Activated CD8-positive, alpha-beta memory T cell treated with anti-CD3 and anti-CD28 coated beads for 48 hours (primary cell): ENCODE measurements at regions not wholly inside any gene's neighbourhood (a gene's known extent, or its start where the extent isn't known, plus 50 kb on each side); places are given as distances from the start of the nearest gene placed in this dataset.

Experiments used
- DNase-seq, 3 experiments: peaks; one replicate each; pipeline ENCODE4 v3.0.0-alpha.2; 2020; ENCODE audit warnings: low read depth in 2 of 3, low spot score in 2 of 3

GRCh38 chr9:106051545-106051944 lies 357.2 kb downstream of the TMEM38B start:
- no peak for DNase-seq

DNA sequence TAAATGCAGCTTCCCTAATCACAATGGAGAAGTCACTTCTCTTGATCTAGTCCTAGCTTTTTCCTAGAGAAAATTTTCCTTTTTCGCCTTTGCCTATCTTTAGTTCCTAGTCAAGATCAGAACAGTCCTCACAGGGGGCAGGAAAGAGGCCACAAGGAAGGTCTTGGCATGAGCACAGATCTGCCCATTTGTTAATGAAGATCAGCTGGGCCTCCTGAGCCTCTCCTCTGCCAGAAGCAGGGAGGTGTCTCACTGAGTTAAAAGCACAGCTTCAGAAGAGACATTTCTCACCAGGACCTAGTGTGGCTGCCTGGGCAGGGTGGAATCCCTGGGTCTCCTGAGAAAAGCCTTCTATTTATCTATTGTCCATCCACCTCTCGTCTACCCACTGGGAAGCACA lies 357.8 kb downstream of the TMEM38B start:
- no peak for DNase-seq

DNA sequence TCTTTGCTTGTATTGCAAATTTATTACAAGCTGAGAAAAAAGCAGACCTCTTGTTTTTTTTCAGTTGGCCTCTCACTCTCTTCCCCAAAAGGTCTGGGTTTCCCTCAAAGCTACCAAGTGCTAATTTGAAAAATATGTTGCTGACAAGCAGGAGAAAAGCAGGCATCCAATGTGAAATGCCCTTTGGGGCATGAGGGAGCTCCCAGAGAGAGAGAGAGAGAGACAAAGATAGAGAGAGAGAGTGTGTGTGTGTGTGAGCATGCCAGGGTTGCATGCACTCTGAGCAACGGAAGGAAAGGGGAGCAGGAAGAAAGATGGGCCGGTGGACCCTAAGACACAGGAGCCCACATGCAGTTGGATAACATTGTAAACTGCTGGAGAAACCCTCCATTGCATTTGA lies 358.4 kb downstream of the TMEM38B start:
- DNase-seq, result no peak

- DNase-seq, result no peak
Measured at GRCh38 chr9:106056328-106056727, 362.0 kb downstream of the TMEM38B start.

- no peak for DNase-seq
Measured at GRCh38 chr9:106058460-106058859, 364.1 kb downstream of the TMEM38B start.

- no peak for DNase-seq
Measured at GRCh38 chr9:106059886-106060285, 365.5 kb downstream of the TMEM38B start.

GRCh38 chr9:106060885-106061284 lies 366.5 kb downstream of the TMEM38B start:
- no peak for DNase-seq

DNA sequence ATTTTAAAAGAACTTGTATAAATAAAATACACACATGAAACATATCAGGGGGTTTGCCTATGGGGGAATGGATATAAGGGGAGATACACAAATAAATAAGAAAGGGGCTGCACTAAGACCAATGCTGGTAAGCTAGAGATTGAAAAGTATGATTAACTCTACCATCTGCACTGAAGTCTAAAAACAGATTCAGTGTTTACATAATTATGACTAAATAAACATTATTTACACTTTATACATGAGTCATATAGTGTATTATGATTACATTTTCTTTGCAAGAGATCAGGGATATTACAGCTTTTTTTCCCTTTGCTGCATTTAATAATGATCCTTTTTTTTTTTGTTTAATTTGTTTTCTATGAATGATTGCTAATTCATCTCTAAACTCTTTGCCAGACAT lies 367.9 kb downstream of the TMEM38B start:
- DNase-seq, result no peak

DNA sequence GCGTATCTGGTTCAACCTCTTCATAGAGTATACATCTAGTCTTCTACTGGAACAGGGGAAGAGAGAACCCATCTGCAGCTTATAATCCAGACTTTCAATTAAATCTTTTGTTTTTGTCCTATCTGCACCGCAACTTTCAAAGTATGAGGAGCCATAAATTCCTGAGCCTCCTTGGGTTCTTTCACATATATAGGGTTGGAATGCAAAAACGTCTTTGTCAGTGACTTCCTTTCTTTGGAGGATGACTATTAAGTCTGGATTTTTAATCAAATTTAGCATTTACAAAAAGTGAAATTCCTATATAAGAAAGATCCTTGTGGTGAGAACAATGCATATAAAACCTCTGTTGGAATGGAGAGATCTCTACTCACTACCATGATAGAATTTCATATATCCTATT lies 370.8 kb downstream of the TMEM38B start:
- DNase-seq, result no peak

GRCh38 chr9:106065579-106066214 lies 371.4 kb downstream of the TMEM38B start:
- no peak for DNase-seq

GRCh38 chr9:106066940-106067524 lies 372.7 kb downstream of the TMEM38B start:
- DNase-seq, result no peak

DNA sequence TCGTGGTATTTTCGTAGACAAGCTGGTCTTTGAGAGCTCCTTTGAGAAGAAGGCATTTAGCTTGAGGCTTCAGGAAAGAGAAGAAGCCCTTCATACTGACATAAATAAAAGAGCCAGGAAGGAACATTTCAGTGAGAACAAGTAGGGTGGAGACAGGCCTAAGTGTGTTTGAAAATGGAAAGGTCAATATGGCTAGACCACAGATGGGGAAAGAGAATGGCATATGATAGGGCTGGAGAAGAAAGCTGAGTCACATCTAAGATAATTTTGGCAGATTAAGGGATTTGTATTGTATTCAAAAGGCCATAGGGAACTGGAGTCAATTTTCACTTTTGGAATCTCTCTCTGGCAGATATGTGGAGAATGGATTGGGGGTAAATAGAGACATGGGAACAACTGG lies 374.9 kb downstream of the TMEM38B start:
- DNase-seq, result no peak

DNA sequence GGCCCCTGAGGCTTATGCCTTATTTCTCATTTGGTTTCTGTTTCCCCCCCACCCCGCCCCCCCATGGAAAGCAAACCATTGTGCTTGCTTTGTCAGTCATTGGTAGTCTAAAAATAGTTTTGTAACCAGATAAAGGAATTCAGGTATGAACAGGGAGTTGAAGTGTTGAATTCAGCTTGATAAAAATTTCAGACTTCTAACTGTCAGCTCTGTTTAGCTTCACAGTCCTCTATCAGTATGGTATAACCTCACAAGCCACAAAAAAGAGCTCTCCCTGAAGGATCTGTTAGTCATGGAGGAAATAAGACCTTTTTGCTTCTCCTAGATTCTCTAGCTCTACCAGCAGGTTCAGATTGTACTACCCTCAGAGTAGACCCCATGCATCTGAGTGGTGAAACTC lies 378.1 kb downstream of the TMEM38B start:
- no peak for DNase-seq

DNA sequence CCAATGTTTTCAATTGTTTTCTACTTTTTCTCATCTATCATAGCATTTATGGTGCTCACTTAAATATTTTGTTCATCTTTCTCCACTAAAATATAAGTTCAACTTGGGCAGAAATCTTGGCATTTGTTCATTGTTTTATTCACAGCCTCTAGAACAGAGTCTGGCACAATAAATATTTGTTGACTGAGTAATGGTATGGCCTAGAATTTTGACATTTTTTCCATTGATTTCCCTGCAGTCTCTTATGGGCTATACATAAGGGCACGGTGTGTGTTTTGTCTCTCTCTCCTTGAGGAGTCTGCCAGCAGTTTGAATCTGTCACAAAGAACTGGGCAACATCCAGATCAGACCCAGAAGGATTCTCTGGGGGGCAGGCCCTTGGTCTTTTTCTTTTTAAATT lies 379.7 kb downstream of the TMEM38B start:
- no peak for DNase-seq

GRCh38 chr9:106075236-106075959 lies 381.1 kb downstream of the TMEM38B start:
- no peak for DNase-seq

GRCh38 chr9:106075960-106076327 lies 381.6 kb downstream of the TMEM38B start:
- no peak for DNase-seq

GRCh38 chr9:106076711-106077110 lies 382.4 kb downstream of the TMEM38B start:
- no peak for DNase-seq

DNA sequence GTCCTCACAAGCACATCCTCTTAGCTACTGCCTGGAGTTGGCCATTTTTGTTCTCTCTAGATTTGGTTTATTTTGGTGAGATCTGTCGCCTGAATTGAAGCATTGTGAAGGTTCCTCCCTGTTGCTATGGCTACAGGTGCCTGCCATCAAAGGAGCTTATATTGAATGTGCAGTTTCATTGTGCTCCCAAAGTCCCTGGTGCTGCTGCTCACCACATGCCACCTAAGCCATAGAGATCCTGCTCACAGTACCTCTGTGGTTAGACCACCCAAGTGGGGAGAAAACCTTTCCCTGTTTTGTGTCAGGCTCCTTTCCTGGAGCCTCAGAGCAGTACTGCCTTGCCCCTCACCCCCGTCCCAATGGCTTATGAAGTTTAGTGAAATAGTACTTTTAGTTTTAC lies 383.4 kb downstream of the TMEM38B start:
- no peak for DNase-seq

DNA sequence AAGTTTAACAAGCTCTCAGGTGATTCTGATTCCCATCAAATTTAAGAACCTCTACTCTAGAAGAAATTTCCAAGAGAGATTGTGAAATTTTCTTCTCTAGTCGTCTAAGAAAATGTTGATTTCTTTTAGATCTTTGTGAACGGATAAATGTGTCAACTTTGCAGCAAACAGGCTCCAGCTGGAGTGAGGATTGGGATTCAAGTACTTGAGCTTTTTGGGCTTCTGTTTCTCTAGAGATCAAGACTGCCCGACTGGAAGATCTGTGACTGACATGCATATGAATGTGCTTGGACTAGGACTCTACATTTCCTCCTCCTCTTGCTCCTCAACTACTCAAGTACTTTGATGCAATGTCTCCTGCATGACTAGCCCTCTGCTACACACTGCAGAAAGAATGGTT lies 388.3 kb downstream of the TMEM38B start:
- DNase-seq, result no peak

- no peak for DNase-seq
Measured at GRCh38 chr9:106084702-106085101, 390.4 kb downstream of the TMEM38B start.

DNA sequence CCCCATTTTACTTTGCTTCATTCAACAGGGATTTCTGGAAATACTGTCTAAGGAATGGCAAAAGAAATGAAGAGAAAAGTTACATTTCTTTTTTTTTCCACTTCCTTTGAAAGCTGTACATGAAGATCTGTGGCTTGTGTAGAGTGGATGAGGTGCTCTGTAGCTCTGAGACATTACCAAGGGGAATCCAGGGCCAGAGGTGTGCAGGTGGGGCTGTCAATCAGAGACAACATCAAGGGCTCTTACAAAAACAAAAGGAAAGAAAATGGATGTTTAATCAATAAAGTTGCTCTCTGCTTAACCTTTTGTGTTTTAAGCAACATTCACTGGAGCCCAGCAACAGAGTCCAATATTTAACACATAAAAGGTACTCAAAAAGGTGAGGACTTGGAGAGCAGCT lies 391.1 kb downstream of the TMEM38B start:
- no peak for DNase-seq

DNA sequence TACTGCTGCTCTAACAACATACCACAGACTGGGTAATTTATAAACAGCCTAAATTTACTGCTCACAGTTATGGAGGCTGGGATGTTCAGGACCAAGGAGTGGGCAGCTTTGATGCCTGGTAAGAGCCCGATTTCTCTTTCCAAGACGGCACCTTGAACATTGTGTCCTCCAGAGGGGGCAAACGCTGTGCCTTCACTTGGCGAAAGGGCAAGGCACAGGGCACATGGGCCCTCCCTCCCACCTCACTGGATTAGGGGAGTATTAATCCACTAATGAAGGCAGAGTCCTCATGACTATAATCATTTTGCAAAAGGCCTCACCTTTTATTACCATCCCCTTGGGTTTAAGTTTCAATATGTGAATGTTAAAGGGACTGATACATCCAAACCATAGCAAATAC lies 397.7 kb downstream of the TMEM38B start:
- DNase-seq, result no peak

DNA sequence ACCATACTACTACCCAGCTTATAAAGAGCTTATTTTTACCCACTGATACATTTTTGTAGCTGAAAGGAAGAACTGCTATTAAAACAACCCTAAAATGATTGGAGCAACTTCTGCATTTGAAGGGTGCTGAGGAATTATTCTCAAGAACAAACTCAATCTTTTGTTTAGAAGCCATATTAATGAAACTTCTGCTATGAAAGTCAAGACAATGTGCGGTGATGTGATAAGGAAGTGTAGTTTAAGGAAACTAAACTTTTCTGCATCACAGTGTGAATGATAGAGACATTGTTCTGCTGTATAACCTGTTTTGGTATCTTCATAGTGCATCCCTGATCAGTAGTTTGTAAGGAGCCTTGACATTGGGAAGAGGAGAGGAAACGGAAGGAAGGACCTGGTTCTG lies 408.5 kb downstream of the TMEM38B start:
- no peak for DNase-seq
